ENCODE measurements at regions not wholly inside any gene's neighbourhood (a gene's known extent, or its start where the extent isn't known, plus 50 kb on each side); places are given as distances from the start of the nearest gene placed in this dataset.

DNA sequence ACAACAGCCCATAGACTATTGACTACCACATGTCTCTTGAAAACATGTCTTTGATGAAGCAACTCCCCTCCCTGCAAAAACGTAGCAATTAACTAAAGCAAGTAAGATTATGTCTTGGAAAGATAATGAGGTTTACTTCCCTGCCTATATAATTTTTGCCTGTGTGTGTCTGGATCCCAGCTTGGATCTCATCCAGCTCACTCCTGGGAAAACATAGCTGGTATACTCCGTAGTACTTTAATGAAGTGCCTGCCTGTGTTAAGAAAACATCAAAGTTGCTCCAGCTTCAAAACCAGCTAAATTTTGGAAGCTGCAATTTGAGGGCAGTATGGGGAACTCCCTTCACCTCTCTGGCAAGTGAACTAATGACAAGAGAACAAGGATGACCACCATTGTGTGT, 182.6 kb upstream of the C9orf72 start:
- no peaks in the 10 kb centered on the region for H3K36me3 ChIP-seq (ENCODE audit: control insufficient read depth, low read length)
- no peaks in the 10 kb centered on the region for H3K9me3 ChIP-seq (ENCODE audit: control insufficient read depth, insufficient read depth, low read length)
- TF ChIP-seq, protein P1, sequence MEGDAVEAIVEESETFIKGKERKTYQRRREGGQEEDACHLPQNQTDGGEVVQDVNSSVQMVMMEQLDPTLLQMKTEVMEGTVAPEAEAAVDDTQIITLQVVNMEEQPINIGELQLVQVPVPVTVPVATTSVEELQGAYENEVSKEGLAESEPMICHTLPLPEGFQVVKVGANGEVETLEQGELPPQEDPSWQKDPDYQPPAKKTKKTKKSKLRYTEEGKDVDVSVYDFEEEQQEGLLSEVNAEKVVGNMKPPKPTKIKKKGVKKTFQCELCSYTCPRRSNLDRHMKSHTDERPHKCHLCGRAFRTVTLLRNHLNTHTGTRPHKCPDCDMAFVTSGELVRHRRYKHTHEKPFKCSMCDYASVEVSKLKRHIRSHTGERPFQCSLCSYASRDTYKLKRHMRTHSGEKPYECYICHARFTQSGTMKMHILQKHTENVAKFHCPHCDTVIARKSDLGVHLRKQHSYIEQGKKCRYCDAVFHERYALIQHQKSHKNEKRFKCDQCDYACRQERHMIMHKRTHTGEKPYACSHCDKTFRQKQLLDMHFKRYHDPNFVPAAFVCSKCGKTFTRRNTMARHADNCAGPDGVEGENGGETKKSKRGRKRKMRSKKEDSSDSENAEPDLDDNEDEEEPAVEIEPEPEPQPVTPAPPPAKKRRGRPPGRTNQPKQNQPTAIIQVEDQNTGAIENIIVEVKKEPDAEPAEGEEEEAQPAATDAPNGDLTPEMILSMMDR (IDR thresholded peaks at IDR 0.05; ENCODE audit: low read depth, low read length, poor library complexity, severe bottlenecking): no peak
- no peak for TF ChIP-seq EZH2phosphoT487 (IDR thresholded peaks at IDR 0.05; ENCODE audit: borderline replicate concordance, low read length)
- no peaks in the 10 kb centered on the region for H4K20me1 ChIP-seq (ENCODE audit: control insufficient read depth, insufficient read depth, low read depth, low read length)
- no peaks in the 10 kb centered on the region for H3K79me2 ChIP-seq (ENCODE audit: control insufficient read depth, low read length)
- H3K4me3 ChIP-seq (ENCODE audit: low read length): no peak overlapping the region
- no peaks in the 10 kb centered on the region for H3K4me1 ChIP-seq (ENCODE audit: control insufficient read depth, low read length)
- no peak overlapping the region for H3K4me2 ChIP-seq (ENCODE audit: low read length)
- no peaks in the 10 kb centered on the region for H3K27me3 ChIP-seq (ENCODE audit: control insufficient read depth, low read length)
- H3K9me2 ChIP-seq (replicated peaks; ENCODE audit: control insufficient read depth, low read length): no peaks in the 10 kb centered on the region
- no peak overlapping the region for H3K27ac ChIP-seq (ENCODE audit: low read depth, low read length)
- H3F3A ChIP-seq (ENCODE audit: control insufficient read depth, insufficient read depth): no peaks in the 10 kb centered on the region

DNA sequence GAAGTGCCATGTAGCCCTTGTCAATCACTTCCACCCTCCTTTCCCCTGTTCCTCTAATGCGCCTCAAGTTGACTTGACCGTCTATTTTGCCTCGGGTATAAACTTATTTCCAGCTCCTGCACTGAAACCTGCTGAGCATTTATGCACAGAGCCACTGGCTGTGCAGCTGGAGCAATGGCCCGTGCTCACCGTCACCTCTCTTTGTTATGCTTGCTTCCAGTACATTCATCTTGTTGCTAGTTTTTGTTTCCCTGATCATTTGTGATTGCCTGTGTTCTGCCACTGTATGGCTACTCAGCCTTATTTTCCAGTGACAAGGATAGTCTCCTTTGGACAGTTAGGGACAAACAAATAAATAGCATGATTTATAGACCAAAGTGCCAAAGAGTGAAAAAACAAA, 183.1 kb upstream of the C9orf72 start:
- Histone ChIP-seq H3F3A (ENCODE audit: control insufficient read depth, insufficient read depth) (no peaks in the 10 kb centered on the region), H3K9me3 (ENCODE audit: control insufficient read depth, insufficient read depth, low read length) (no peaks in the 10 kb centered on the region), H3K27ac (ENCODE audit: low read depth, low read length) (no peak overlapping the region), H3K4me2 (ENCODE audit: low read length) (no peak overlapping the region), H3K4me1 (ENCODE audit: control insufficient read depth, low read length) (no peaks in the 10 kb centered on the region), H3K9me2 (replicated peaks; ENCODE audit: control insufficient read depth, low read length) (no peaks in the 10 kb centered on the region), H3K79me2 (ENCODE audit: control insufficient read depth, low read length) (no peaks in the 10 kb centered on the region), H3K36me3 (ENCODE audit: control insufficient read depth, low read length) (no peaks in the 10 kb centered on the region), H3K27me3 (ENCODE audit: control insufficient read depth, low read length) (no peaks in the 10 kb centered on the region), H3K4me3 (ENCODE audit: low read length) (no peak overlapping the region), H4K20me1 (ENCODE audit: control insufficient read depth, insufficient read depth, low read depth, low read length) (no peaks in the 10 kb centered on the region)
- TF ChIP-seq EZH2phosphoT487 (IDR thresholded peaks at IDR 0.05; ENCODE audit: borderline replicate concordance, low read length): no peak

DNA sequence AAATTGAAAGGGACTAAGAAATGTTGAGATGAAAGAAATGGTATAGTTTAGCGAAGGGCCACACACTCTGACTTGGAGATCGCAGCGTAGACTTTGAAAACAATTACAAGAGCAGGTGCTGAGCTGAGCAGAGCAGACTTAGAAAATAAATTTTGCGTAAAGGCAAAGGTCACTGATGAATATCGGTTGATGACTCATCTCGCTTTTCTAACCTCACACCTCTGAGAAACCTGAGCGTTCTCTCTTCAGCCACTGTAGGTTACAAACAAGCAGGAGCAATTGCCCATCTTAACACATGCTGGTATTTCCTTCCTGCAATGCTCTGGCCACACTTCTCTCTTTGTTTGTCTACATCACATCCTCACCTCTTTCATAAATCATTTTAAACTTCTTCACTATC, 190.6 kb upstream of the C9orf72 start:
- Histone ChIP-seq H3K4me3 (ENCODE audit: low read length) (no peak overlapping the region), H3K79me2 (ENCODE audit: control insufficient read depth, low read length) (no peaks in the 10 kb centered on the region), H3K27ac (ENCODE audit: low read depth, low read length) (no peak overlapping the region), H3K9me3 (ENCODE audit: control insufficient read depth, insufficient read depth, low read length) (no peaks in the 10 kb centered on the region), H3K27me3 (ENCODE audit: control insufficient read depth, low read length) (no peaks in the 10 kb centered on the region), H3K36me3 (ENCODE audit: control insufficient read depth, low read length) (no peaks in the 10 kb centered on the region), H4K20me1 (ENCODE audit: control insufficient read depth, insufficient read depth, low read depth, low read length) (no peaks in the 10 kb centered on the region), H3K4me2 (ENCODE audit: low read length) (no peak overlapping the region), H3K9me2 (replicated peaks; ENCODE audit: control insufficient read depth, low read length) (no peaks in the 10 kb centered on the region), H3K4me1 (ENCODE audit: control insufficient read depth, low read length) (no peaks in the 10 kb centered on the region), H3F3A (ENCODE audit: control insufficient read depth, insufficient read depth) (no peaks in the 10 kb centered on the region)
- TF ChIP-seq EZH2phosphoT487 (IDR thresholded peaks at IDR 0.05; ENCODE audit: borderline replicate concordance, low read length): no peak
- TF ChIP-seq, protein P1 (IDR thresholded peaks at IDR 0.05; ENCODE audit: low read depth, low read length, poor library complexity, severe bottlenecking): no peak

DNA sequence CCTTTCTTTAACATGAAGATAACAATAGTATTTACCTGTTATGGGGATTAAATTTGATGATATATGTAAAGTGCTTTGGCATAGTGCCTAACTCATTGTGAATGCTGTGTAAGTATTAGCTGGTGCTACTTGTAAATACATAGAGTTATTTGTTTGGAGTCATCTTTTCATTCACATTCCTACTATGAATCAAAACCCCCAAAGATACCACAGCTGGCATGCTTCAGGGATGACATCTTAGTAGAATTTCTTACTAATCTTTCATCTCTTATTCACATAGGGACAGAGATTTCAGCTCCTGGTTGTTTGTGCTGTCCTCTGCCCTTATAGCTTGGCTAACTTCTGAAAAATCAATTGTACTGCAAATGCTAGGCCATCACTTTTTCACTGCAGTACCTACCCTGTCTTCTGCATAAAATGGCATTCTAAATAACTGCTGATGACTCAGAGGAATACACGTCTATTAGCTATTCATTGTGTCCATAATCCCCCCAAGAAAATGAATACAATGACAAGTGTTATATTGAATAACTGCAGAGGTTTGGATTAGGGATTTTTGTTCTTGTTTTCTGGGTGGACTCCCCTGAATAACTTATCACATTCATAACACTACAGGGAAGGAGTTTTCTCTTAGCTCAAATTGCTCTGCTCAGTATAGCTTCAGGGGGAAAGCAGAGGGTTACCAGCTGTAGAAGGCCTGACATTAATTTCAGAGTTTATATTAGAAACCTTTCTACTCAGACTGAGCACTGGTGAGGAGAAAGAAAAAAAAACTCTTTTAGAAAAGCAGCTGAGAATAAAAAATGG, 192.2 kb upstream of the C9orf72 start:
- Histone ChIP-seq H3K36me3 (ENCODE audit: control insufficient read depth, low read length) (no peaks in the 10 kb centered on the region), H4K20me1 (ENCODE audit: control insufficient read depth, insufficient read depth, low read depth, low read length) (no peaks in the 10 kb centered on the region), H3K27ac (ENCODE audit: low read depth, low read length) (no peak overlapping the region), H3K4me3 (ENCODE audit: low read length) (no peak overlapping the region), H3K9me2 (replicated peaks; ENCODE audit: control insufficient read depth, low read length) (no peaks in the 10 kb centered on the region), H3K4me1 (ENCODE audit: control insufficient read depth, low read length) (no peaks in the 10 kb centered on the region), H3F3A (ENCODE audit: control insufficient read depth, insufficient read depth) (no peaks in the 10 kb centered on the region), H3K4me2 (ENCODE audit: low read length) (no peak overlapping the region), H3K79me2 (ENCODE audit: control insufficient read depth, low read length) (no peaks in the 10 kb centered on the region), H3K27me3 (ENCODE audit: control insufficient read depth, low read length) (no peaks in the 10 kb centered on the region), H3K9me3 (ENCODE audit: control insufficient read depth, insufficient read depth, low read length) (no peaks in the 10 kb centered on the region)
- TF ChIP-seq EZH2phosphoT487 (IDR thresholded peaks at IDR 0.05; ENCODE audit: borderline replicate concordance, low read length): no peak
- TF ChIP-seq, protein P1 (IDR thresholded peaks at IDR 0.05; ENCODE audit: low read depth, low read length, poor library complexity, severe bottlenecking): no peak

Data from DOHH2 (cell line).